Suprapubic skin (tissue), 4 donors: ENCODE measurements at regions not wholly inside any gene's neighbourhood (a gene's known extent, or its start where the extent isn't known, plus 50 kb on each side); places are given as distances from the start of the nearest gene placed in this dataset.

Experiments used
- CTCF ChIP-seq, 2 donors: fragments of 200-600 bp in 1 of 2; fragments of 450-650 bp in 1 of 2; sonication (generic) in 1 of 2; IDR thresholded peaks; one replicate each; pipeline ENCODE4 v1.5.1; 2016 to 2019; ENCODE audit warnings: antibody characterized with exemption in 2 of 2, mild to moderate bottlenecking in 1 of 2, moderate library complexity in 1 of 2
- EP300 ChIP-seq: sonication (generic); formaldehyde crosslinking; IDR thresholded peaks from one replicate; pipeline ENCODE4 v1.6.1; 2017; ENCODE audit warnings: antibody characterized with exemption
- POLR2A ChIP-seq, 2 donors: fragments of 450-650 bp; IDR thresholded peaks; one replicate each; pipeline ENCODE4 v1.6.1; 2017; ENCODE audit warnings: antibody characterized with exemption in 2 of 2, mild to moderate bottlenecking in 2 of 2, moderate library complexity in 2 of 2
- POLR2AphosphoS5 ChIP-seq, 3 donors: sonication (generic); formaldehyde crosslinking; IDR thresholded peaks; one replicate each; pipeline ENCODE4 v1.6.1; 2017; ENCODE audit warnings: antibody characterized with exemption in 3 of 3

GRCh38 chr22:49668402-49668801 is 159.3 kb downstream of the BRD1 start:
- no peak for TF ChIP-seq POLR2AphosphoS5 (IDR thresholded peaks at IDR 0.05)
- TF ChIP-seq CTCF (IDR thresholded peaks at IDR 0.05): no peak
- TF ChIP-seq POLR2A (IDR thresholded peaks at IDR 0.05): no peak
- TF ChIP-seq EP300: no peak
